ENCODE measurements at regions not wholly inside any gene's neighbourhood (a gene's known extent, or its start where the extent isn't known, plus 50 kb on each side); places are given as distances from the start of the nearest gene placed in this dataset.

GRCh38 chr7:45294559-45294958 is 137.0 kb downstream of the RAMP3 start:
- WGBS, 3 donors: 76 to 81% (median 79%) methylated on average over 4 of the region's 4 CpGs
- Histone ChIP-seq H3K4me3 (no peak overlapping the region), H3K36me3 (no peaks in the 10 kb centered on the region), H3K27ac (no peak overlapping the region), H3K4me1 (ENCODE audit: insufficient read depth) (no peaks in the 10 kb centered on the region), H3K9me3 (no peaks in the 10 kb centered on the region), H3K27me3 (no peaks in the 10 kb centered on the region)
- DNase-seq: no peak
- no peak for TF ChIP-seq EP300 (IDR thresholded peaks at IDR 0.05)
- TF ChIP-seq POLR2A (IDR thresholded peaks at IDR 0.05): no peak
- TF ChIP-seq, protein P1, sequence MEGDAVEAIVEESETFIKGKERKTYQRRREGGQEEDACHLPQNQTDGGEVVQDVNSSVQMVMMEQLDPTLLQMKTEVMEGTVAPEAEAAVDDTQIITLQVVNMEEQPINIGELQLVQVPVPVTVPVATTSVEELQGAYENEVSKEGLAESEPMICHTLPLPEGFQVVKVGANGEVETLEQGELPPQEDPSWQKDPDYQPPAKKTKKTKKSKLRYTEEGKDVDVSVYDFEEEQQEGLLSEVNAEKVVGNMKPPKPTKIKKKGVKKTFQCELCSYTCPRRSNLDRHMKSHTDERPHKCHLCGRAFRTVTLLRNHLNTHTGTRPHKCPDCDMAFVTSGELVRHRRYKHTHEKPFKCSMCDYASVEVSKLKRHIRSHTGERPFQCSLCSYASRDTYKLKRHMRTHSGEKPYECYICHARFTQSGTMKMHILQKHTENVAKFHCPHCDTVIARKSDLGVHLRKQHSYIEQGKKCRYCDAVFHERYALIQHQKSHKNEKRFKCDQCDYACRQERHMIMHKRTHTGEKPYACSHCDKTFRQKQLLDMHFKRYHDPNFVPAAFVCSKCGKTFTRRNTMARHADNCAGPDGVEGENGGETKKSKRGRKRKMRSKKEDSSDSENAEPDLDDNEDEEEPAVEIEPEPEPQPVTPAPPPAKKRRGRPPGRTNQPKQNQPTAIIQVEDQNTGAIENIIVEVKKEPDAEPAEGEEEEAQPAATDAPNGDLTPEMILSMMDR (IDR thresholded peaks at IDR 0.05): no peak
- intact Hi-C loops (cut with DNase I): no loop called here

DNA sequence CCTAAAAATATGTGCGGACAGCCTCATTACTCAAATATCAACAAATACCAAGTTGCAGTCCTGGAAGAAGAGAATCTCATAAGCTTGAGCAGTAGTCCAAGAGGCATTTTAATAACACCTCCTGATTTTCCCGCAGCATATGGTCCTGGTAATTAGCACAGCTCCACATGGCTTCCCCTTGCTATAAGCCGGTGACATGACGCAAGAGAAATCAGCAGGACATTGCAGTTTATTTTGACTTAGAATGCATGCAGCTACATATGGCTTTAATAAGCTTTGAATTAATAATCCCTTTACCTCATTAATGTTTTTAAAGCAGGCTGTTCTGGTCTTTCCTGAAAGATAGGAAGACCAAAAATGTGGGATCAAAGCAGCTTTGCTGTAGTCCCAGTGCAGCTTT is 137.6 kb downstream of the RAMP3 start:
- intact Hi-C loops (cut with DNase I): no loop called here
- no peak for DNase-seq
- no peak overlapping the region for H3K4me3 ChIP-seq
- TF ChIP-seq, protein P1 (IDR thresholded peaks at IDR 0.05): no peak
- no peak for TF ChIP-seq POLR2A (IDR thresholded peaks at IDR 0.05)
- no peak for TF ChIP-seq EP300 (IDR thresholded peaks at IDR 0.05)
- no peaks in the 10 kb centered on the region for H3K27me3 ChIP-seq
- no peaks in the 10 kb centered on the region for H3K9me3 ChIP-seq
- H3K4me1 ChIP-seq (ENCODE audit: insufficient read depth): no peaks in the 10 kb centered on the region
- WGBS, 3 donors: 78 to 90% (median 81%) methylated on average over 4 of the region's 4 CpGs
- H3K27ac ChIP-seq: no peak overlapping the region
- no peaks in the 10 kb centered on the region for H3K36me3 ChIP-seq

DNA sequence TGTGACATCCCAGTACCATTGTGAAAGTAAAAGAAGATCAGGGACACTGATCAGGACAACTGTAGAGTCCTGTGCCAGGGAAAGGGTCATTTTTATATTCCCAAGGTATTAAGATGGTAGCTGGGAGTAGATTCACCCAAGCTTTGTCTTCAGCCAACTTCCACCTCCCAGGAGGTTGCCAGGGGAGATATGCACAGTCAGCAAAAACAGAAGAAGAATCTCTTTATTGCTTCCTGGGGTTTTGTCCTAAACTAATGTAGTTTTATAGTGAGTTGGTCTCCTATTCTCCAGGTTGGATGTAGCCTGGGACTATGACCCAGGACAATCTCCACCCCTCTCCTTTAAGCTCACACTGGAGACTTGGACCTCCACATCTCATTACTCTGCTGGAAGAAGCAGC is 139.2 kb downstream of the RAMP3 start:
- no peaks in the 10 kb centered on the region for H3K4me1 ChIP-seq (ENCODE audit: insufficient read depth)

GRCh38 chr7:45306752-45307305 is 149.2 kb downstream of the RAMP3 start:
- whole genome bisulfite sequencing, 3 donors: 58 to 72% (median 59%) methylated on average over 3 of the region's 3 CpGs
- Histone ChIP-seq H3K9me3 (no peaks in the 10 kb centered on the region), H3K4me3 (no peak overlapping the region), H3K27ac (no peak overlapping the region), H3K36me3 (no peaks in the 10 kb centered on the region), H3K4me1 (ENCODE audit: insufficient read depth) (no peaks in the 10 kb centered on the region), H3K27me3 (no peaks in the 10 kb centered on the region)
- TF ChIP-seq, protein P1 (IDR thresholded peaks at IDR 0.05): no peak
- TF ChIP-seq POLR2A (IDR thresholded peaks at IDR 0.05) (no peak), EP300 (IDR thresholded peaks at IDR 0.05) (no peak)
- intact Hi-C loops (cut with DNase I): no loop called here
- DNase-seq: no peak

More for the DNA sequence above, 139.2 kb downstream of the RAMP3 start:
- TF ChIP-seq, protein P1 (IDR thresholded peaks at IDR 0.05): no peak
- no peak for TF ChIP-seq POLR2A (IDR thresholded peaks at IDR 0.05)
- TF ChIP-seq EP300 (IDR thresholded peaks at IDR 0.05): no peak
- intact Hi-C loops (cut with DNase I): no loop called here
- Histone ChIP-seq H3K36me3 (no peaks in the 10 kb centered on the region), H3K9me3 (no peaks in the 10 kb centered on the region), H3K27ac (no peak overlapping the region), H3K4me3 (no peak overlapping the region), H3K27me3 (no peaks in the 10 kb centered on the region)
- no peak for DNase-seq

Data from ovary (tissue), 7 donors.